ENCODE measurements at regions not wholly inside any gene's neighbourhood (a gene's known extent, or its start where the extent isn't known, plus 50 kb on each side); places are given as distances from the start of the nearest gene placed in this dataset.

DNA sequence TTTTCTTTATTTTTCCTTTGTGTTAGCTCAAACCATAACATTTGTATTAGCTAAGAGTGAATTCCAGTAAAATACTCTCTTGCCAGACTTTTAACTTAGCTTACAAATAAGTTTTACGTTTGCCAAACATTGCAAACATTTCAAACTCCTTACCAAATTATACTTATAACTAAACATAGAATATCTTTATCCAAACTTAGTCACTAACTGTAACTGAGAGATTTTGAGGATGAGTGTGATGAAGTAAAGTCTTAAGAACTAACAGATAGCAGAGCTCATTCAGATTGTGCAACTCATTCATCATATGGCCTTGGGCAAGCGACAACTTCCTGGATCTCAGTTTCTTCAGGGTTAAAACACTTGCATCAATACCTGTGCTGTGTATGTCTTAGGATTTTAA, 533.7 kb downstream of the TDRD15 start:
- no peak overlapping the region for H2BK20ac ChIP-seq (ENCODE audit: low read depth, low read length)
- peaks cover 21% of the 10 kb centered on the region for H3K4me1 ChIP-seq (ENCODE audit: control insufficient read depth, insufficient read depth, low read length)
- H3K36me3 ChIP-seq (ENCODE audit: control insufficient read depth, insufficient read depth, low read length), result no peaks in the 10 kb centered on the region
- peak overlapping the region; percentile 84; the same call in 1 of the 2 replicates for H3K27ac ChIP-seq (ENCODE audit: insufficient read depth, low read length)
- no peak overlapping the region; the same call in 1 of the 2 replicates for H4K91ac ChIP-seq (ENCODE audit: insufficient read depth, low read depth, low read length)
- no peak overlapping the region for H3K9ac ChIP-seq (ENCODE audit: low read depth, low read length)
- BruUV-seq (replicated peaks), result no TSS peak
- ATAC-seq (ENCODE audit: low read depth), result peak; percentile 72
- no peak overlapping the region for H4K5ac ChIP-seq (ENCODE audit: low read depth, low read length)
- H2BK15ac ChIP-seq (ENCODE audit: low read depth, low read length), result no peak overlapping the region
- DNase-seq, result peak; percentile 67
- no peak overlapping the region for H3K56ac ChIP-seq (ENCODE audit: extremely low read depth, insufficient read depth, low read length)
- 0 out of 4 replicates have a peak overlapping the region, but pooled peaks of 1 of the 2 experiments have one; percentile 66 for H4K8ac ChIP-seq (ENCODE audit: low read depth in 2 of 2, low read length in 2 of 2)
- H4K20me1 ChIP-seq (ENCODE audit: insufficient read depth, low read length), result no peaks in the 10 kb centered on the region
- no peaks in the 10 kb centered on the region for H3K79me1 ChIP-seq (ENCODE audit: low read depth in 1 of 2, low read length in 2 of 2)
- H2AK5ac ChIP-seq (ENCODE audit: low read depth, low read length), result no peak overlapping the region
- H2AK9ac ChIP-seq (replicated peaks; ENCODE audit: low read depth, low read length, poor library complexity), result no peak overlapping the region
- H2BK5ac ChIP-seq (ENCODE audit: low read depth, low read length, poor library complexity, severe bottlenecking), result peak overlapping the region; percentile 83
- CTCF ChIA-PET, result interaction anchor here (0.6 kb wide), 1 partner anchor 363 kb away, joined by 4 read pairs; no protein-coding TSS in a partner anchor
- in situ Hi-C loops (cut with MboI; ENCODE audit: low sequenced_read_pairs) (no loop called here), intact Hi-C loops (cut with micrococcal nuclease) (loop anchor here (10.0 kb wide), 1 partner anchor 177 kb away; no protein-coding TSS in a partner anchor), dilution Hi-C loops (cut with HindIII; ENCODE audit: low sequenced_read_pairs, unreplicated experiment) (no loop called here)
- no peak overlapping the region for H3K4me2 ChIP-seq (ENCODE audit: low read depth, low read length)
- no peak overlapping the region for H2AFZ ChIP-seq (replicated peaks; ENCODE audit: low read length, poor library complexity)
- no peak overlapping the region for H3K4ac ChIP-seq (ENCODE audit: low read depth, low read length)
- peak overlapping the region; percentile 94 for H3K18ac ChIP-seq (ENCODE audit: low read depth, low read length)
- 0 out of 2 replicates have a peak, but pooled peaks cover 4% of the 10 kb centered on the region for H3K9me1 ChIP-seq (ENCODE audit: insufficient read depth, low read length)
- POLR2A ChIA-PET (ENCODE audit: unreplicated experiment), result interaction anchor here (0.8 to 0.9 kb wide), 2 partner anchors 12 to 14 kb away, joined by 3 to 4 read pairs; no protein-coding TSS in a partner anchor
- TF ChIP-seq MAFK (IDR thresholded peaks at IDR 0.05; ENCODE audit: low read depth, low read length), result no peak
- TF ChIP-seq CEBPB (IDR thresholded peaks at IDR 0.05; ENCODE audit: low read depth, low read length), result peak; percentile 84
- TF ChIP-seq BHLHE40 (IDR thresholded peaks at IDR 0.05; ENCODE audit: low read depth, low read length), result no peak
- H3K9me3 ChIP-seq (ENCODE audit: control insufficient read depth, insufficient read depth, low read length), result no peaks in the 10 kb centered on the region; the same call in 1 of the 2 replicates
- peak overlapping the region; percentile 84; the same call in 1 of the 2 replicates for H2BK120ac ChIP-seq (ENCODE audit: low read depth, low read length)
- H3K14ac ChIP-seq (replicated peaks; ENCODE audit: low read depth, low read length), result no peak overlapping the region
- H3K4me3 ChIP-seq (ENCODE audit: insufficient read depth, low read depth, low read length), result no peak overlapping the region
- H3K27me3 ChIP-seq (ENCODE audit: control insufficient read depth, insufficient read depth, low read length), result no peaks in the 10 kb centered on the region
- WGBS, 2 experiments (ENCODE audit: extremely low coverage in 2 of 2, insufficient read length in 1 of 2), result no CpG with 5 or more reads among the region's 2 CpGs
- H3K23ac ChIP-seq (ENCODE audit: low read depth, low read length), result no peak overlapping the region

All from IMR-90 (cell line).